ENCODE measurements at regions not wholly inside any gene's neighbourhood (a gene's known extent, or its start where the extent isn't known, plus 50 kb on each side); places are given as distances from the start of the nearest gene placed in this dataset.

GRCh38 chr10:118501171-118501570, 94.3 kb downstream of the PRLHR start:
- DNase-seq (no peak), ATAC-seq (ENCODE audit: insufficient read depth, low FRiP score) (no peak)
- Histone ChIP-seq H3K27ac (ENCODE audit: low read depth in 1 of 2, low read length in 1 of 2) (no peak overlapping the region), H3K9ac (ENCODE audit: insufficient read depth in 1 of 2, low read length in 2 of 2) (no peak overlapping the region), H3K4me3 (no peak overlapping the region), H3K36me3 (ENCODE audit: control insufficient read depth in 4 of 4, insufficient read depth in 4 of 4, low read length in 4 of 4) (no peaks in the 10 kb centered on the region), H3K27me3 (ENCODE audit: control insufficient read depth in 3 of 3, insufficient read depth in 3 of 3, low read length in 2 of 3) (no peaks in the 10 kb centered on the region), H3K9me3 (ENCODE audit: control insufficient read depth in 4 of 4, insufficient read depth in 3 of 4, low read length in 3 of 4) (peaks cover 0 to 2% (median 0%) of the 10 kb centered on the region in 4 donors), H3K4me1 (ENCODE audit: control insufficient read depth in 5 of 5, insufficient read depth in 5 of 5, low read length in 5 of 5) (no peaks in the 10 kb centered on the region)
- 89 to 94% methylated on average over 6 of the region's 6 CpGs for WGBS, 2 donors
- TF ChIP-seq CTCF (IDR thresholded peaks at IDR 0.05; ENCODE audit: control extremely low read depth, extremely low read depth), result no peak

GRCh38 chr10:118500477-118501104, 94.9 kb downstream of the PRLHR start:
- peaks cover 0 to 2% (median 0%) of the 10 kb centered on the region in 4 donors for H3K9me3 ChIP-seq (ENCODE audit: control insufficient read depth in 4 of 4, insufficient read depth in 3 of 4, low read length in 3 of 4)

GRCh38 chr10:118499186-118499585, 96.3 kb downstream of the PRLHR start:
- H3K4me1 ChIP-seq (ENCODE audit: control insufficient read depth in 5 of 5, insufficient read depth in 5 of 5, low read length in 5 of 5), result no peaks in the 10 kb centered on the region
- no peak for DNase-seq
- H3K4me3 ChIP-seq, result no peak overlapping the region
- no peak overlapping the region for H3K27ac ChIP-seq (ENCODE audit: low read depth in 1 of 2, low read length in 1 of 2)
- no peaks in the 10 kb centered on the region for H3K36me3 ChIP-seq (ENCODE audit: control insufficient read depth in 4 of 4, insufficient read depth in 4 of 4, low read length in 4 of 4)
- H3K9me3 ChIP-seq (ENCODE audit: control insufficient read depth in 4 of 4, insufficient read depth in 3 of 4, low read length in 3 of 4), result peaks cover 0 to 2% (median 0%) of the 10 kb centered on the region in 4 donors
- TF ChIP-seq CTCF (IDR thresholded peaks at IDR 0.05; ENCODE audit: control extremely low read depth, extremely low read depth), result no peak
- 63 to 69% methylated on average over 3 of the region's 3 CpGs for WGBS, 2 donors
- no peak overlapping the region for H3K9ac ChIP-seq (ENCODE audit: insufficient read depth in 1 of 2, low read length in 2 of 2)
- no peak for ATAC-seq (ENCODE audit: insufficient read depth, low FRiP score)
- H3K27me3 ChIP-seq (ENCODE audit: control insufficient read depth in 3 of 3, insufficient read depth in 3 of 3, low read length in 2 of 3), result no peaks in the 10 kb centered on the region

More at GRCh38 chr10:118500477-118501104, 94.9 kb downstream of the PRLHR start:
- Histone ChIP-seq H3K9ac (ENCODE audit: insufficient read depth in 1 of 2, low read length in 2 of 2) (no peak overlapping the region), H3K4me1 (ENCODE audit: control insufficient read depth in 5 of 5, insufficient read depth in 5 of 5, low read length in 5 of 5) (no peaks in the 10 kb centered on the region), H3K27ac (ENCODE audit: low read depth in 1 of 2, low read length in 1 of 2) (no peak overlapping the region), H3K36me3 (ENCODE audit: control insufficient read depth in 4 of 4, insufficient read depth in 4 of 4, low read length in 4 of 4) (no peaks in the 10 kb centered on the region), H3K4me3 (no peak overlapping the region), H3K27me3 (ENCODE audit: control insufficient read depth in 3 of 3, insufficient read depth in 3 of 3, low read length in 2 of 3) (no peaks in the 10 kb centered on the region)
- TF ChIP-seq CTCF (IDR thresholded peaks at IDR 0.05; ENCODE audit: control extremely low read depth, extremely low read depth), result no peak
- ATAC-seq (ENCODE audit: insufficient read depth, low FRiP score) (no peak), DNase-seq (no peak)
- WGBS, 2 donors, result 84 to 90% methylated on average over 6 of the region's 6 CpGs

- Histone ChIP-seq H3K36me3 (ENCODE audit: control insufficient read depth in 4 of 4, insufficient read depth in 4 of 4, low read length in 4 of 4) (no peaks in the 10 kb centered on the region), H3K4me1 (ENCODE audit: control insufficient read depth in 5 of 5, insufficient read depth in 5 of 5, low read length in 5 of 5) (no peaks in the 10 kb centered on the region), H3K27me3 (ENCODE audit: control insufficient read depth in 3 of 3, insufficient read depth in 3 of 3, low read length in 2 of 3) (no peaks in the 10 kb centered on the region), H3K9me3 (ENCODE audit: control insufficient read depth in 4 of 4, insufficient read depth in 3 of 4, low read length in 3 of 4) (peaks cover 0 to 2% (median 0%) of the 10 kb centered on the region in 4 donors), H3K27ac (ENCODE audit: low read depth in 1 of 2, low read length in 1 of 2) (no peak overlapping the region), H3K9ac (ENCODE audit: insufficient read depth in 1 of 2, low read length in 2 of 2) (no peak overlapping the region), H3K4me3 (no peak overlapping the region)
- no peak for TF ChIP-seq CTCF (IDR thresholded peaks at IDR 0.05; ENCODE audit: control extremely low read depth, extremely low read depth)
- 82 to 83% methylated on average over 4 of the region's 4 CpGs for WGBS, 2 donors
- DNase-seq (no peak), ATAC-seq (ENCODE audit: insufficient read depth, low FRiP score) (no peak)
Observed at GRCh38 chr10:118498623-118499022, 96.8 kb downstream of the PRLHR start.
